ENCODE measurements at regions not wholly inside any gene's neighbourhood (a gene's known extent, or its start where the extent isn't known, plus 50 kb on each side); places are given as distances from the start of the nearest gene placed in this dataset.

GRCh38 chr18:29309366-29309765 is 1132.4 kb upstream of the CDH2 start:
- no peak for FAIRE-seq

GRCh38 chr18:29307982-29308381 is 1131.1 kb upstream of the CDH2 start:
- FAIRE-seq: no peak

GRCh38 chr18:29307231-29307630 is 1130.3 kb upstream of the CDH2 start:
- FAIRE-seq: no peak

- FAIRE-seq: no peak
Measured at GRCh38 chr18:29305516-29305915, 1128.6 kb upstream of the CDH2 start.

GRCh38 chr18:29301048-29301447 is 1124.1 kb upstream of the CDH2 start:
- no peak for FAIRE-seq

GRCh38 chr18:29285471-29285870 is 1108.5 kb upstream of the CDH2 start:
- no peak for FAIRE-seq

GRCh38 chr18:29271501-29271900 is 1094.6 kb upstream of the CDH2 start:
- FAIRE-seq: no peak

GRCh38 chr18:29259838-29260237 is 1082.9 kb upstream of the CDH2 start:
- FAIRE-seq: no peak

GRCh38 chr18:29254123-29254522 is 1077.2 kb upstream of the CDH2 start:
- no peak for FAIRE-seq

GRCh38 chr18:29251681-29252080 is 1074.8 kb upstream of the CDH2 start:
- FAIRE-seq: no peak

- no peak for FAIRE-seq
Measured at GRCh38 chr18:29250843-29251242, 1073.9 kb upstream of the CDH2 start.

- FAIRE-seq: no peak
Measured at GRCh38 chr18:29250259-29250658, 1073.3 kb upstream of the CDH2 start.

GRCh38 chr18:29248805-29249204 is 1071.9 kb upstream of the CDH2 start:
- no peak for FAIRE-seq

- no peak for FAIRE-seq
Measured at GRCh38 chr18:29241199-29241598, 1064.3 kb upstream of the CDH2 start.

GRCh38 chr18:29234751-29235150 is 1057.8 kb upstream of the CDH2 start:
- no peak for FAIRE-seq

- FAIRE-seq: no peak
Measured at GRCh38 chr18:29226213-29226612, 1049.3 kb upstream of the CDH2 start.

GRCh38 chr18:29225351-29225750 is 1048.4 kb upstream of the CDH2 start:
- FAIRE-seq: no peak

GRCh38 chr18:29218091-29218490 is 1041.2 kb upstream of the CDH2 start:
- FAIRE-seq: no peak

- no peak for FAIRE-seq
Measured at GRCh38 chr18:29217124-29217915, 1040.4 kb upstream of the CDH2 start.

GRCh38 chr18:29198834-29199233 is 1021.9 kb upstream of the CDH2 start:
- no peak for FAIRE-seq

GRCh38 chr18:29196307-29196706 is 1019.4 kb upstream of the CDH2 start:
- FAIRE-seq: no peak

GRCh38 chr18:29191263-29191662 is 1014.3 kb upstream of the CDH2 start:
- FAIRE-seq: no peak

GRCh38 chr18:29188760-29189159 is 1011.8 kb upstream of the CDH2 start:
- no peak for FAIRE-seq

- no peak for FAIRE-seq
Measured at GRCh38 chr18:29185801-29186200, 1008.9 kb upstream of the CDH2 start.

- FAIRE-seq: no peak
Measured at GRCh38 chr18:29184654-29185053, 1007.7 kb upstream of the CDH2 start.
